HEK293 (cell line): ENCODE measurements at regions not wholly inside any gene's neighbourhood (a gene's known extent, or its start where the extent isn't known, plus 50 kb on each side); places are given as distances from the start of the nearest gene placed in this dataset.

Experiments used
- YY1 ChIP-seq: fragments of 450-650 bp; formaldehyde crosslinking; IDR thresholded peaks from 2 replicates; pipeline ENCODE4 v1.5.1; 2018; ENCODE audit warnings: missing biosample characterization, missing genetic modification characterization
- ZNF311 ChIP-seq: fragments of 450-650 bp; formaldehyde crosslinking; IDR thresholded peaks from 2 replicates; pipeline ENCODE4 v1.5.1; 2017; ENCODE audit warnings: missing biosample characterization, missing genetic modification characterization, borderline replicate concordance
- ZNF416 ChIP-seq: fragments of 450-650 bp; formaldehyde crosslinking; IDR thresholded peaks from 2 replicates; pipeline ENCODE4 v1.5.1; 2016; ENCODE audit warnings: missing biosample characterization, missing genetic modification characterization
- ZNF76 ChIP-seq: fragments of 450-650 bp; formaldehyde crosslinking; IDR thresholded peaks from 2 replicates; pipeline ENCODE4; 2016; ENCODE audit warnings: low read depth, missing biosample characterization, missing genetic modification characterization, borderline replicate concordance
- ZNF777 ChIP-seq: fragments of 450-650 bp; formaldehyde crosslinking; IDR thresholded peaks from 2 replicates; pipeline ENCODE4 v1.5.1; 2017; ENCODE audit warnings: missing biosample characterization, missing genetic modification characterization, borderline replicate concordance
- TF ChIP-seq, protein P1 (sequence below): fragments of 450-650 bp; formaldehyde crosslinking; IDR thresholded peaks from 2 replicates; pipeline ENCODE4 v1.5.1; 2016; ENCODE audit warnings: missing biosample characterization, missing genetic modification characterization
- TF ChIP-seq, protein P2 (sequence below): fragments of 450-650 bp; formaldehyde crosslinking; IDR thresholded peaks from 2 replicates; pipeline ENCODE4 v1.5.1; 2016; ENCODE audit warnings: missing biosample characterization, missing genetic modification characterization, borderline replicate concordance
- TF ChIP-seq, protein P3 (sequence below): fragments of 450-650 bp; formaldehyde crosslinking; IDR thresholded peaks from 2 replicates; pipeline ENCODE4 v1.5.1; 2016; ENCODE audit warnings: missing biosample characterization, missing genetic modification characterization
- TF ChIP-seq, protein P4 (sequence below): fragments of 450-650 bp; formaldehyde crosslinking; IDR thresholded peaks from 2 replicates; pipeline ENCODE4 v1.5.1; 2016; ENCODE audit warnings: missing biosample characterization, missing genetic modification characterization, low read depth
- TF ChIP-seq, protein P5 (sequence below): fragments of 450-650 bp; formaldehyde crosslinking; IDR thresholded peaks from 2 replicates; pipeline ENCODE4 v1.5.1; 2016; ENCODE audit warnings: missing biosample characterization, missing genetic modification characterization

DNA sequence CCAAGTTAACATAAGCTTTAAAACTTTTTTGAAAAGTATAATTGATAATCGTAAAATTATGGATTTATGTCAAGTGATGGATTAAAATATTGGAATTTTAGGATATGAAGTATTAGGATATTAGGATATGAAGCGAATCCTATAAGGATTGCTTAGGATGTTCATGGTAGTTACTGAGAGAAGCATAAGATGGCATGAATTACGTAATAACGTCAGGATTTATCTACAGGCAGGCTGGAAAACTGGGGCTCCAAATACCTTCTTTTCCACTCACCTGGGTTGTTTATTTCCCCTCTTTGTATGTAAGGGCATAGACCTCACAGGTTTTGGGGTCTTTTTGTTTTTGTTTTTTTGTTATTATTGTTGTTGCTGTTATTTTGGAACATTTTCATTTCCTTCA, 65.2 kb upstream of the TMEM33 start:
- TF ChIP-seq ZNF76 (tag by site-specific recombination) (no peak), YY1 (tag by site-specific recombination) (no peak), ZNF777 (tag by site-specific recombination) (no peak), ZNF416 (no peak), ZNF311 (tag by site-specific recombination) (no peak)
- TF ChIP-seq, protein P1, sequence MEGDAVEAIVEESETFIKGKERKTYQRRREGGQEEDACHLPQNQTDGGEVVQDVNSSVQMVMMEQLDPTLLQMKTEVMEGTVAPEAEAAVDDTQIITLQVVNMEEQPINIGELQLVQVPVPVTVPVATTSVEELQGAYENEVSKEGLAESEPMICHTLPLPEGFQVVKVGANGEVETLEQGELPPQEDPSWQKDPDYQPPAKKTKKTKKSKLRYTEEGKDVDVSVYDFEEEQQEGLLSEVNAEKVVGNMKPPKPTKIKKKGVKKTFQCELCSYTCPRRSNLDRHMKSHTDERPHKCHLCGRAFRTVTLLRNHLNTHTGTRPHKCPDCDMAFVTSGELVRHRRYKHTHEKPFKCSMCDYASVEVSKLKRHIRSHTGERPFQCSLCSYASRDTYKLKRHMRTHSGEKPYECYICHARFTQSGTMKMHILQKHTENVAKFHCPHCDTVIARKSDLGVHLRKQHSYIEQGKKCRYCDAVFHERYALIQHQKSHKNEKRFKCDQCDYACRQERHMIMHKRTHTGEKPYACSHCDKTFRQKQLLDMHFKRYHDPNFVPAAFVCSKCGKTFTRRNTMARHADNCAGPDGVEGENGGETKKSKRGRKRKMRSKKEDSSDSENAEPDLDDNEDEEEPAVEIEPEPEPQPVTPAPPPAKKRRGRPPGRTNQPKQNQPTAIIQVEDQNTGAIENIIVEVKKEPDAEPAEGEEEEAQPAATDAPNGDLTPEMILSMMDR (tag by site-specific recombination) = no peak
- TF ChIP-seq, protein P2, sequence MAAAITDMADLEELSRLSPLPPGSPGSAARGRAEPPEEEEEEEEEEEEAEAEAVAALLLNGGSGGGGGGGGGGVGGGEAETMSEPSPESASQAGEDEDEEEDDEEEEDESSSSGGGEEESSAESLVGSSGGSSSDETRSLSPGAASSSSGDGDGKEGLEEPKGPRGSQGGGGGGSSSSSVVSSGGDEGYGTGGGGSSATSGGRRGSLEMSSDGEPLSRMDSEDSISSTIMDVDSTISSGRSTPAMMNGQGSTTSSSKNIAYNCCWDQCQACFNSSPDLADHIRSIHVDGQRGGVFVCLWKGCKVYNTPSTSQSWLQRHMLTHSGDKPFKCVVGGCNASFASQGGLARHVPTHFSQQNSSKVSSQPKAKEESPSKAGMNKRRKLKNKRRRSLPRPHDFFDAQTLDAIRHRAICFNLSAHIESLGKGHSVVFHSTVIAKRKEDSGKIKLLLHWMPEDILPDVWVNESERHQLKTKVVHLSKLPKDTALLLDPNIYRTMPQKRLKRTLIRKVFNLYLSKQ (tag by site-specific recombination) = no peak
- TF ChIP-seq, protein P3, sequence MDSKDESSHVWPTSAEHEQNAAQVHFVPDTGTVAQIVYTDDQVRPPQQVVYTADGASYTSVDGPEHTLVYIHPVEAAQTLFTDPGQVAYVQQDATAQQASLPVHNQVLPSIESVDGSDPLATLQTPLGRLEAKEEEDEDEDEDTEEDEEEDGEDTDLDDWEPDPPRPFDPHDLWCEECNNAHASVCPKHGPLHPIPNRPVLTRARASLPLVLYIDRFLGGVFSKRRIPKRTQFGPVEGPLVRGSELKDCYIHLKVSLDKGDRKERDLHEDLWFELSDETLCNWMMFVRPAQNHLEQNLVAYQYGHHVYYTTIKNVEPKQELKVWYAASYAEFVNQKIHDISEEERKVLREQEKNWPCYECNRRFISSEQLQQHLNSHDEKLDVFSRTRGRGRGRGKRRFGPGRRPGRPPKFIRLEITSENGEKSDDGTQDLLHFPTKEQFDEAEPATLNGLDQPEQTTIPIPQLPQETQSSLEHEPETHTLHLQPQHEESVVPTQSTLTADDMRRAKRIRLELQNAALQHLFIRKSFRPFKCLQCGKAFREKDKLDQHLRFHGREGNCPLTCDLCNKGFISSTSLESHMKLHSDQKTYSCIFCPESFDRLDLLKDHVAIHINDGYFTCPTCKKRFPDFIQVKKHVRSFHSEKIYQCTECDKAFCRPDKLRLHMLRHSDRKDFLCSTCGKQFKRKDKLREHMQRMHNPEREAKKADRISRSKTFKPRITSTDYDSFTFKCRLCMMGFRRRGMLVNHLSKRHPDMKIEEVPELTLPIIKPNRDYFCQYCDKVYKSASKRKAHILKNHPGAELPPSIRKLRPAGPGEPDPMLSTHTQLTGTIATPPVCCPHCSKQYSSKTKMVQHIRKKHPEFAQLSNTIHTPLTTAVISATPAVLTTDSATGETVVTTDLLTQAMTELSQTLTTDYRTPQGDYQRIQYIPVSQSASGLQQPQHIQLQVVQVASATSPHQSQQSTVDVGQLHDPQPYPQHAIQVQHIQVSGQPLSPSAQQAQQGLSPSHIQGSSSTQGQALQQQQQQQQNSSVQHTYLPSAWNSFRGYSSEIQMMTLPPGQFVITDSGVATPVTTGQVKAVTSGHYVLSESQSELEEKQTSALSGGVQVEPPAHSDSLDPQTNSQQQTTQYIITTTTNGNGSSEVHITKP (tag by site-specific recombination) = no peak
- TF ChIP-seq, protein P4, sequence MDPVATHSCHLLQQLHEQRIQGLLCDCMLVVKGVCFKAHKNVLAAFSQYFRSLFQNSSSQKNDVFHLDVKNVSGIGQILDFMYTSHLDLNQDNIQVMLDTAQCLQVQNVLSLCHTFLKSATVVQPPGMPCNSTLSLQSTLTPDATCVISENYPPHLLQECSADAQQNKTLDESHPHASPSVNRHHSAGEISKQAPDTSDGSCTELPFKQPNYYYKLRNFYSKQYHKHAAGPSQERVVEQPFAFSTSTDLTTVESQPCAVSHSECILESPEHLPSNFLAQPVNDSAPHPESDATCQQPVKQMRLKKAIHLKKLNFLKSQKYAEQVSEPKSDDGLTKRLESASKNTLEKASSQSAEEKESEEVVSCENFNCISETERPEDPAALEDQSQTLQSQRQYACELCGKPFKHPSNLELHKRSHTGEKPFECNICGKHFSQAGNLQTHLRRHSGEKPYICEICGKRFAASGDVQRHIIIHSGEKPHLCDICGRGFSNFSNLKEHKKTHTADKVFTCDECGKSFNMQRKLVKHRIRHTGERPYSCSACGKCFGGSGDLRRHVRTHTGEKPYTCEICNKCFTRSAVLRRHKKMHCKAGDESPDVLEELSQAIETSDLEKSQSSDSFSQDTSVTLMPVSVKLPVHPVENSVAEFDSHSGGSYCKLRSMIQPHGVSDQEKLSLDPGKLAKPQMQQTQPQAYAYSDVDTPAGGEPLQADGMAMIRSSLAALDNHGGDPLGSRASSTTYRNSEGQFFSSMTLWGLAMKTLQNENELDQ (tag by site-specific recombination) = no peak
- TF ChIP-seq, protein P5, sequence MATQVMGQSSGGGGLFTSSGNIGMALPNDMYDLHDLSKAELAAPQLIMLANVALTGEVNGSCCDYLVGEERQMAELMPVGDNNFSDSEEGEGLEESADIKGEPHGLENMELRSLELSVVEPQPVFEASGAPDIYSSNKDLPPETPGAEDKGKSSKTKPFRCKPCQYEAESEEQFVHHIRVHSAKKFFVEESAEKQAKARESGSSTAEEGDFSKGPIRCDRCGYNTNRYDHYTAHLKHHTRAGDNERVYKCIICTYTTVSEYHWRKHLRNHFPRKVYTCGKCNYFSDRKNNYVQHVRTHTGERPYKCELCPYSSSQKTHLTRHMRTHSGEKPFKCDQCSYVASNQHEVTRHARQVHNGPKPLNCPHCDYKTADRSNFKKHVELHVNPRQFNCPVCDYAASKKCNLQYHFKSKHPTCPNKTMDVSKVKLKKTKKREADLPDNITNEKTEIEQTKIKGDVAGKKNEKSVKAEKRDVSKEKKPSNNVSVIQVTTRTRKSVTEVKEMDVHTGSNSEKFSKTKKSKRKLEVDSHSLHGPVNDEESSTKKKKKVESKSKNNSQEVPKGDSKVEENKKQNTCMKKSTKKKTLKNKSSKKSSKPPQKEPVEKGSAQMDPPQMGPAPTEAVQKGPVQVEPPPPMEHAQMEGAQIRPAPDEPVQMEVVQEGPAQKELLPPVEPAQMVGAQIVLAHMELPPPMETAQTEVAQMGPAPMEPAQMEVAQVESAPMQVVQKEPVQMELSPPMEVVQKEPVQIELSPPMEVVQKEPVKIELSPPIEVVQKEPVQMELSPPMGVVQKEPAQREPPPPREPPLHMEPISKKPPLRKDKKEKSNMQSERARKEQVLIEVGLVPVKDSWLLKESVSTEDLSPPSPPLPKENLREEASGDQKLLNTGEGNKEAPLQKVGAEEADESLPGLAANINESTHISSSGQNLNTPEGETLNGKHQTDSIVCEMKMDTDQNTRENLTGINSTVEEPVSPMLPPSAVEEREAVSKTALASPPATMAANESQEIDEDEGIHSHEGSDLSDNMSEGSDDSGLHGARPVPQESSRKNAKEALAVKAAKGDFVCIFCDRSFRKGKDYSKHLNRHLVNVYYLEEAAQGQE (tag by site-specific recombination) = no peak
